Naive thymus-derived CD4-positive, alpha-beta T cell (primary cell): ENCODE measurements at regions not wholly inside any gene's neighbourhood (a gene's known extent, or its start where the extent isn't known, plus 50 kb on each side); places are given as distances from the start of the nearest gene placed in this dataset.

ENCODE experiments used
- ATAC-seq: fragments of 150-1000 bp; cut with Tn5 transposase; 2 replicates; pipeline ENCODE4 v1.10.0; 2021; ENCODE audit warnings: mild to moderate bottlenecking, moderate library complexity
- CTCF ChIA-PET: fragments of 350-600 bp; sonication (Branson Sonifier 250); formaldehyde crosslinking; loops from one replicate; lab custom pipeline; 2021; ENCODE audit warnings: antibody characterized with exemption; lab: Charles Lee
- POLR2A ChIA-PET: fragments of 350-600 bp; sonication (Branson Sonifier 250); formaldehyde crosslinking; loops from one replicate; lab custom pipeline; 2021; ENCODE audit warnings: antibody characterized with exemption, inconsistent platforms; lab: Charles Lee
- DNase-seq, 9 donors: peaks; one replicate each; pipeline versions ENCODE4 v3.0.0 to v3.0.0-alpha.2; 2020 to 2022; ENCODE audit warnings: mixed read lengths in 1 of 9
- H3K27ac ChIP-seq: one replicate; pipeline ENCODE4 v1.7.0; 2013; ENCODE audit warnings: mild to moderate bottlenecking, low read depth, low read length, moderate library complexity
- H3K27me3 ChIP-seq, 2 donors: one replicate each; pipeline ENCODE4 v1.7.0; 2013; ENCODE audit warnings: low read length in 2 of 2, mild to moderate bottlenecking in 2 of 2, moderate library complexity in 2 of 2; ENCODE audit not compliant: control insufficient read depth in 2 of 2, insufficient read depth in 2 of 2
- H3K36me3 ChIP-seq, 3 experiments: 1 replicate in 2 of 3; 2 replicates in 1 of 3; pipeline ENCODE4 v1.7.0; 2013; ENCODE audit warnings: low read length in 3 of 3, mild to moderate bottlenecking in 3 of 3, moderate library complexity in 1 of 3; ENCODE audit not compliant: insufficient read depth in 3 of 3, control insufficient read depth in 2 of 3
- H3K4me1 ChIP-seq, 2 donors: one replicate each; pipeline ENCODE4 v1.7.0; 2013; ENCODE audit warnings: low read length in 2 of 2, mild to moderate bottlenecking in 2 of 2, moderate library complexity in 1 of 2; ENCODE audit not compliant: control insufficient read depth in 2 of 2, insufficient read depth in 2 of 2
- H3K4me3 ChIP-seq: 2 replicates; pipeline ENCODE4 v1.7.0; 2013; ENCODE audit warnings: mild to moderate bottlenecking, low read length
- H3K9me3 ChIP-seq, 3 experiments: 1 replicate in 2 of 3; 2 replicates in 1 of 3; pipeline ENCODE4 v1.7.0; 2013; ENCODE audit warnings: low read length in 3 of 3; ENCODE audit not compliant: control insufficient read depth in 2 of 3
- H3K27ac Mint-ChIP-seq, 9 donors: one replicate each; pipeline ENCODE4 v1.8.0; 2020 to 2022; ENCODE audit warnings: mixed read lengths in 9 of 9, mild to moderate bottlenecking in 8 of 9, moderate library complexity in 5 of 9, inconsistent platforms in 2 of 9
- H3K27me3 Mint-ChIP-seq, 5 donors: one replicate each; pipeline ENCODE4 v1.8.0; 2021 to 2022; ENCODE audit warnings: mixed read lengths in 5 of 5, mild to moderate bottlenecking in 1 of 5
- H3K36me3 Mint-ChIP-seq, 5 donors: one replicate each; pipeline ENCODE4 v1.8.0; 2020 to 2022; ENCODE audit warnings: mixed read lengths in 5 of 5, mild to moderate bottlenecking in 3 of 5, inconsistent platforms in 1 of 5
- H3K4me1 Mint-ChIP-seq, 7 donors: one replicate each; pipeline ENCODE4 v1.8.0; 2020 to 2022; ENCODE audit warnings: mixed read lengths in 7 of 7, mild to moderate bottlenecking in 3 of 7, inconsistent platforms in 1 of 7
- H3K4me3 Mint-ChIP-seq, 10 donors: one replicate each; pipeline ENCODE4 v1.8.0; 2020 to 2022; ENCODE audit warnings: mild to moderate bottlenecking in 10 of 10, mixed read lengths in 10 of 10, moderate library complexity in 6 of 10, inconsistent platforms in 2 of 10
- H3K9me3 Mint-ChIP-seq, 11 donors: one replicate each; pipeline ENCODE4 v1.8.0; 2020 to 2022; ENCODE audit warnings: mixed read lengths in 11 of 11, mild to moderate bottlenecking in 4 of 11, inconsistent platforms in 1 of 11, moderate library complexity in 1 of 11
- intact Hi-C, 2 donors: fragments of 100-400 bp; cut with micrococcal nuclease; formaldehyde crosslinking; loops; one replicate each; pipeline ENCODE4 v1.15.1; 2023

DNA sequence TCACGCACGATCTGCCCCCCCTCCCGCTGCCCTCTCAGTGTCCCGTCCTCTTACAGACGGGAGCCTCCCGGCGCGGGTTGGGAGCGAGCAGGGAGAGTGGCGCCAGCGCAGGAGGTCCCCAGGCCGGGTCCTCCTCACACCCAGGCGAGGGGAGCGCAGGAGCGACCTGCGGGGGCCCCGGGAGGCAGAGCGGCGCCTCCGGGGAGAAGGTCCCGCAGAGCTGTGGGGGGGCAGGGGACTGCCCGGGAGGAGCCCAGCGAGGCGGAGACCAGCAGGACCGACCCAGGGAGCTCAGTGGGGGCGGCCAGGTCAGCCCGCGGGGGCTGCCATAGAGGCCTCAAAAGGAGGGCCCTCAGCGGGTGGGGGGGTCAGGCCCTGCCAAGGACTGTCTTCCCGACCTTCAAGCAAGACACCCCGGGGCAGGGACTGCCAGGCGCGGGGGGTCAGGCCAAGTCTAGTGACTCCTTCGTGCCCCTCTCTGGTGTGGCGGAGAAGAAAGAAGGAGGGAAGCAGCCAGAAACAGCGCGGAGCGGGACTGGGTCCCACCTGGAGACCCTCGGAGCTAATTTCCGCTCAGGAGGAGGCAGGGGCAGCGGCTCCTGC, 123.3 kb upstream of the ERCC6L2 start:
- no peak overlapping the region for H3K4me3 ChIP-seq
- Mint-ChIP-seq H3K27me3 (peaks cover 0 to 43% (median 5%) of the 10 kb centered on the region in 5 donors), H3K4me1 (peaks cover 2 to 24% (median 22%) of the 10 kb centered on the region in 7 donors), H3K36me3 (peaks cover 0 to 4% (median 0%) of the 10 kb centered on the region in 5 donors), H3K4me3 (no peak overlapping the region), H3K27ac (no peak overlapping the region), H3K9me3 (no peaks in the 10 kb centered on the region)
- ChIA-PET CTCF (no interaction called here), POLR2A (no interaction called here)
- H3K27me3 ChIP-seq: no peaks in the 10 kb centered on the region
- intact Hi-C loops: no loop called here
- H3K4me1 ChIP-seq: peaks cover 13 to 15% of the 10 kb centered on the region in 2 donors
- H3K27ac ChIP-seq: no peak overlapping the region
- H3K9me3 ChIP-seq: no peaks in the 10 kb centered on the region
- ATAC-seq (no peak), DNase-seq (no peak)
- no peaks in the 10 kb centered on the region for H3K36me3 ChIP-seq

DNA sequence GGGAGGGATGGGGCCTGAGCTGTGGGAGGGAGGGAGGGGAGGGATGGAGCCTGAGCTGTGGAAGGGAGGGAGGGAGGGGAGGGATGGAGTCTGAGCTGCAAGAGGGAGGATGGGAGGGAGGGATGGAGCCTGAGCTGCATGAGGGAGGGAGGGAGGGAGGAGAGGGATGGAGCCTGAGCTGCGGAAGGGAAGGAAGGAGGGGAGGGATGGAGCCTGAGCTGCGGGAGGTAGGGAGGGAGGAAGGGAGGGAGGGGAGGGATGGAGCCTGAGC, 124.0 kb upstream of the ERCC6L2 start:
- H3K27ac Mint-ChIP-seq: no peak overlapping the region
- Histone ChIP-seq H3K27ac (no peak overlapping the region), H3K4me1 (peaks cover 13 to 15% of the 10 kb centered on the region in 2 donors), H3K36me3 (no peaks in the 10 kb centered on the region), H3K4me3 (no peak overlapping the region), H3K27me3 (no peaks in the 10 kb centered on the region), H3K9me3 (no peaks in the 10 kb centered on the region)
- no peak for DNase-seq
- no peak for ATAC-seq
- POLR2A ChIA-PET: no interaction called here
- intact Hi-C loops: no loop called here
- H3K9me3 Mint-ChIP-seq: no peaks in the 10 kb centered on the region
- peaks cover 2 to 24% (median 22%) of the 10 kb centered on the region in 7 donors for H3K4me1 Mint-ChIP-seq
- CTCF ChIA-PET: no interaction called here
- no peak overlapping the region for H3K4me3 Mint-ChIP-seq
- peaks cover 0 to 40% (median 5%) of the 10 kb centered on the region in 5 donors for H3K27me3 Mint-ChIP-seq
- H3K36me3 Mint-ChIP-seq: peaks cover 0 to 4% (median 0%) of the 10 kb centered on the region in 5 donors

GRCh38 chr9:95750725-95751519, 124.6 kb upstream of the ERCC6L2 start:
- H3K9me3 ChIP-seq: no peaks in the 10 kb centered on the region
- no peaks in the 10 kb centered on the region for H3K27me3 ChIP-seq
- DNase-seq (peak in 7 of 9 donors; percentile 30 to 69 (median 48)), ATAC-seq (peak; percentile 55)
- ChIA-PET POLR2A (no interaction called here), CTCF (no interaction called here)
- Mint-ChIP-seq H3K27ac (peak overlapping the region in 3 of 9 donors; percentile 38 to 59 (median 46)), H3K36me3 (peaks cover 0 to 4% (median 0%) of the 10 kb centered on the region in 5 donors), H3K4me1 (peaks cover 2 to 24% (median 22%) of the 10 kb centered on the region in 7 donors), H3K27me3 (peaks cover 0 to 41% (median 5%) of the 10 kb centered on the region in 5 donors), H3K9me3 (no peaks in the 10 kb centered on the region), H3K4me3 (peak overlapping the region; percentile 44 to 78 (median 66))
- H3K4me1 ChIP-seq: peaks cover 13 to 15% of the 10 kb centered on the region in 2 donors
- no peaks in the 10 kb centered on the region for H3K36me3 ChIP-seq
- intact Hi-C loops: loop anchor here (1.0 kb wide), 1 partner anchor 27 kb away; no protein-coding TSS in a partner anchor
- H3K4me3 ChIP-seq: peak overlapping the region; percentile 17
- H3K27ac ChIP-seq: no peak overlapping the region

DNA sequence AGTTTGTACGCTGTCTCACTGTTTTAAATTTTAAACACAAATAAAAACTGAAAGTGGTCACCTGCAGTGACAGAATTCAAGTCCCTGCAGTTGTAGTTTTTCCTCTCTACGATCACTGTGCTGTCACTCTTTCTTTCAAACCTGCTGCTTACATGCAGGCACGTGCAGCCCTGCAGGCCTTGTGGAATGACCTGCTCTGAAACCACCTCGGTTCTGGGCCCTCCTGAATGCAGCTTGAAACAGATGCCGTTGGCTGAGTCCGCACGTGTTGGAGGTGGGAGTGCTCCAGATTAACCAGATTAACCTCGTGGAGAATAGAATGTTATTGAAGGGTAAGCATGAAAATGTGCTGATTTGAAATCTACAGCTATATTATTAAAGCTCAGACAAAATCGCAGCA, 126.0 kb upstream of the ERCC6L2 start:
- Mint-ChIP-seq H3K4me3 (peak overlapping the region in 3 of 10 donors; percentile 16 to 42 (median 36)), H3K36me3 (peaks cover 0 to 4% (median 0%) of the 10 kb centered on the region in 5 donors), H3K27ac (peak overlapping the region in 2 of 9 donors; percentile 5 to 38), H3K27me3 (peaks cover 0 to 39% (median 5%) of the 10 kb centered on the region in 5 donors), H3K4me1 (peaks cover 2 to 24% (median 22%) of the 10 kb centered on the region in 7 donors), H3K9me3 (no peaks in the 10 kb centered on the region)
- Histone ChIP-seq H3K4me3 (no peak overlapping the region), H3K4me1 (peaks cover 13 to 15% of the 10 kb centered on the region in 2 donors), H3K27ac (no peak overlapping the region), H3K9me3 (no peaks in the 10 kb centered on the region), H3K36me3 (no peaks in the 10 kb centered on the region), H3K27me3 (no peaks in the 10 kb centered on the region)
- ChIA-PET CTCF (no interaction called here), POLR2A (no interaction called here)
- DNase-seq: no peak
- intact Hi-C loops: no loop called here
- ATAC-seq: no peak

GRCh38 chr9:95746408-95747180, 128.9 kb upstream of the ERCC6L2 start:
- Mint-ChIP-seq H3K9me3 (peaks cover 0 to 2% (median 0%) of the 10 kb centered on the region in 11 donors), H3K4me3 (no peak overlapping the region), H3K4me1 (peaks cover 2 to 24% (median 20%) of the 10 kb centered on the region in 7 donors), H3K36me3 (peaks cover 0 to 4% (median 0%) of the 10 kb centered on the region in 5 donors), H3K27me3 (peaks cover 0 to 36% (median 4%) of the 10 kb centered on the region in 5 donors), H3K27ac (no peak overlapping the region)
- intact Hi-C loops: no loop called here
- Histone ChIP-seq H3K36me3 (no peaks in the 10 kb centered on the region), H3K4me3 (no peak overlapping the region), H3K27ac (no peak overlapping the region), H3K4me1 (peaks cover 13 to 15% of the 10 kb centered on the region in 2 donors), H3K9me3 (no peaks in the 10 kb centered on the region), H3K27me3 (no peaks in the 10 kb centered on the region)
- ChIA-PET POLR2A (no interaction called here), CTCF (no interaction called here)
- ATAC-seq: no peak
- DNase-seq: no peak

- CTCF ChIA-PET: no interaction called here
- Histone ChIP-seq H3K9me3 (no peaks in the 10 kb centered on the region), H3K4me3 (no peak overlapping the region), H3K36me3 (no peaks in the 10 kb centered on the region), H3K27me3 (no peaks in the 10 kb centered on the region), H3K4me1 (no peaks in the 10 kb centered on the region), H3K27ac (no peak overlapping the region)
- peaks cover 0 to 2% (median 0%) of the 10 kb centered on the region in 11 donors for H3K9me3 Mint-ChIP-seq
- H3K4me1 Mint-ChIP-seq: peaks cover 0 to 5% (median 0%) of the 10 kb centered on the region in 7 donors
- DNase-seq (no peak), ATAC-seq (no peak)
- H3K27ac Mint-ChIP-seq: no peak overlapping the region
- no peak overlapping the region for H3K4me3 Mint-ChIP-seq
- no peaks in the 10 kb centered on the region for H3K36me3 Mint-ChIP-seq
- intact Hi-C loops: no loop called here
- POLR2A ChIA-PET: no interaction called here
- peaks cover 0 to 39% (median 7%) of the 10 kb centered on the region in 5 donors for H3K27me3 Mint-ChIP-seq
Observed at GRCh38 chr9:95742821-95743220, 132.7 kb upstream of the ERCC6L2 start.
